OCI-LY7 (cell line): ENCODE measurements at regions not wholly inside any gene's neighbourhood (a gene's known extent, or its start where the extent isn't known, plus 50 kb on each side); places are given as distances from the start of the nearest gene placed in this dataset.

Experiments
- CTCF ChIP-seq: fragments of 200-600 bp; sonication (generic); conservative IDR thresholded peaks from 2 replicates; pipeline ENCODE4 v1.5.1; 2014; ENCODE audit warnings: mild to moderate bottlenecking, antibody characterized with exemption, low read length, moderate library complexity, mixed read lengths
- EZH2phosphoT487 ChIP-seq: fragments of 200-600 bp; sonication (generic); IDR thresholded peaks from 2 replicates; pipeline ENCODE4 v1.6.1; 2018; ENCODE audit warnings: low read depth, borderline replicate concordance, mild to moderate bottlenecking, mixed run types, antibody characterized with exemption, low read length, moderate library complexity, mixed read lengths

DNA sequence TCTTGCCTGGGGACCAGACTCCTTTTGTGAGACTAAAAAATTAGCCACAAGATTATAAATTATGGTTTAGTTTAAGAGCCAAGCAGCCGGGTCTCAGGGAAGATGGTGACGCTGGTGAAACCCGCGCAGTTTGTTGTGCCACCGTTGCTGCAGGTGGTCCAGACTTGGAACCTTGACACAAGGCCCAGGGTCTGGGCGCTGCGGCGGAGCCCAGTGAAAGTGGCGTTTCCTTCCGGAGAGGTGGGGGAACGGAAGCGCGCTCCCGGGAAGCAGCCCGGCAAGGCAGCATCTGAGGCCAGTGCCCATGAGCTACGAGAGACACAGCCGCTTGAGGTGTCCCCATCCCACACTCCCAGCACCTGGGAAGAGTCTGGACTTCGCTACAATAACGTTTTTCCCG, 131.6 kb downstream of the SKIDA1 start:
- TF ChIP-seq CTCF (no peak), EZH2phosphoT487 (no peak)
